H1 (cell line): ENCODE measurements at regions not wholly inside any gene's neighbourhood (a gene's known extent, or its start where the extent isn't known, plus 50 kb on each side); places are given as distances from the start of the nearest gene placed in this dataset.

Source experiments
- CTCF ChIA-PET: fragments of 300-600 bp; sonication (Branson Sonifier 250); formaldehyde crosslinking; loops from one replicate; lab custom pipeline; 2021; ENCODE audit not compliant: partially characterized antibody; lab: Charles Lee
- POLR2A ChIA-PET: fragments of 300-600 bp; sonication (Branson Sonifier 250); formaldehyde crosslinking; loops from one replicate; lab custom pipeline; 2021; ENCODE audit warnings: inconsistent platforms; ENCODE audit not compliant: partially characterized antibody; lab: Charles Lee
- DNase-seq, 2 experiments: peaks; one replicate each; pipeline versions ENCODE4 v3.0.0 to v3.0.0-alpha.2; 2010 to 2022; ENCODE audit warnings: low spot score in 2 of 2, low read depth in 1 of 2, mixed read lengths in 1 of 2
- FAIRE-seq: peaks from 2 replicates; lab custom pipeline; 2011; peaks lifted over from hg19 to GRCh38; lab: Jason Lieb, UNC
- H2AFZ ChIP-seq: 2 replicates; pipeline ENCODE4 v1.8.1; 2012; ENCODE audit warnings: low read length, inconsistent platforms
- H2AK5ac ChIP-seq: 2 replicates; pipeline ENCODE4 v1.6.1; 2013; ENCODE audit warnings: low read depth, low read length
- H2BK120ac ChIP-seq: replicated peaks from 2 replicates; pipeline ENCODE3; 2013; ENCODE audit warnings: low read depth, low read length, inconsistent platforms
- H2BK12ac ChIP-seq: 2 replicates; pipeline ENCODE4 v1.6.1; 2013; ENCODE audit warnings: low read depth, low read length
- H2BK15ac ChIP-seq: 2 replicates; pipeline ENCODE4 v1.6.1; 2013; ENCODE audit warnings: low read length
- H2BK20ac ChIP-seq: 2 replicates; pipeline ENCODE4 v1.6.1; 2013; ENCODE audit warnings: low read length
- H2BK5ac ChIP-seq: 2 replicates; pipeline ENCODE4 v1.6.1; 2013; ENCODE audit warnings: low read depth, low read length
- H3K14ac ChIP-seq: 2 replicates; pipeline ENCODE4 v1.6.1; 2013; ENCODE audit warnings: inconsistent platforms; ENCODE audit not compliant: insufficient read length
- H3K18ac ChIP-seq: 2 replicates; pipeline ENCODE4 v1.6.1; 2013; ENCODE audit warnings: low read length; ENCODE audit errors: extremely low read depth
- H3K23ac ChIP-seq: 2 replicates; pipeline ENCODE4 v1.6.1; 2013; ENCODE audit warnings: inconsistent platforms; ENCODE audit not compliant: insufficient read length
- H3K23me2 ChIP-seq: 2 replicates; pipeline ENCODE4 v1.6.1; 2013; ENCODE audit warnings: low read depth, low read length
- H3K27ac ChIP-seq: 2 replicates; pipeline ENCODE4 v1.6.1; 2011; ENCODE audit warnings: low read depth, low read length, inconsistent platforms
- H3K27me3 ChIP-seq, 4 experiments: replicated peaks in 1 of 4; 1 replicate in 1 of 4; 2 replicates in 3 of 4; pipeline versions ENCODE4 v1.6.1 to v1.8.1; 2011 to 2013; ENCODE audit warnings: low read length in 3 of 4, mild to moderate bottlenecking in 3 of 4, inconsistent platforms in 2 of 4, mixed read lengths in 2 of 4, moderate library complexity in 1 of 4; ENCODE audit not compliant: control insufficient read depth in 3 of 4, insufficient read depth in 3 of 4; ENCODE audit errors: extremely low read depth in 1 of 4
- H3K36me3 ChIP-seq, 4 experiments: 2 replicates each; pipeline versions ENCODE4 v1.6.1 to v1.8.1; 2011 to 2013; ENCODE audit warnings: mild to moderate bottlenecking in 4 of 4, low read length in 3 of 4, moderate library complexity in 2 of 4, control low read depth in 1 of 4, inconsistent platforms in 1 of 4; ENCODE audit not compliant: insufficient read depth in 4 of 4, control insufficient read depth in 2 of 4
- H3K4ac ChIP-seq: replicated peaks from 2 replicates; pipeline ENCODE3; 2013; ENCODE audit warnings: low read length, low read depth, mixed read lengths, inconsistent platforms; ENCODE audit not compliant: insufficient read length
- H3K4me1 ChIP-seq, 4 experiments: replicated peaks in 1 of 4; 1 replicate in 1 of 4; 2 replicates in 3 of 4; pipeline versions ENCODE4 v1.6.1 to v1.8.1; 2011 to 2013; ENCODE audit warnings: low read length in 3 of 4, inconsistent platforms in 2 of 4, mixed read lengths in 1 of 4; ENCODE audit not compliant: insufficient read depth in 4 of 4, control insufficient read depth in 3 of 4
- H3K4me2 ChIP-seq, 2 experiments: 2 replicates each; pipeline versions ENCODE4 v1.6.1 to v1.8.1; 2011 to 2013; ENCODE audit warnings: low read depth in 2 of 2, low read length in 2 of 2, control low read depth in 1 of 2, inconsistent platforms in 1 of 2, mild to moderate bottlenecking in 1 of 2; ENCODE audit not compliant: insufficient read depth in 1 of 2
- H3K4me3 ChIP-seq, 4 experiments: fragments of 200-600, 300-600 bp in 1 of 4; sonication (generic), shearing (Covaris generic), sonication (Bioruptor Twin) in 1 of 4; 2 replicates each; pipeline versions ENCODE4 v1.5.1 to v1.8.1; 2011 to 2016; ENCODE audit warnings: low read length in 4 of 4, low read depth in 3 of 4, control low read depth in 2 of 4, inconsistent platforms in 2 of 4, mild to moderate bottlenecking in 2 of 4, mixed read lengths in 1 of 4, moderate library complexity in 1 of 4; ENCODE audit not compliant: insufficient read depth in 2 of 4; ENCODE audit errors: extremely low read depth in 1 of 4
- H3K56ac ChIP-seq: replicated peaks from 2 replicates; pipeline ENCODE3; 2013; ENCODE audit warnings: low read depth, mild to moderate bottlenecking, mixed read lengths, low read length, inconsistent platforms; ENCODE audit not compliant: insufficient read length
- H3K79me1 ChIP-seq: 2 replicates; pipeline ENCODE4 v1.6.1; 2013; ENCODE audit warnings: low read depth, low read length, control low read depth
- H3K79me2 ChIP-seq, 2 experiments: 2 replicates each; pipeline versions ENCODE4 v1.6.1 to v1.8.1; 2012 to 2013; ENCODE audit warnings: low read length in 2 of 2, mild to moderate bottlenecking in 2 of 2, inconsistent platforms in 1 of 2; ENCODE audit not compliant: insufficient read depth in 2 of 2, control insufficient read depth in 1 of 2
- H3K9ac ChIP-seq, 4 experiments: replicated peaks in 1 of 4; 1 replicate in 1 of 4; 2 replicates in 3 of 4; pipeline versions ENCODE4 v1.6.1 to v1.8.1; 2011 to 2013; ENCODE audit warnings: low read depth in 3 of 4, low read length in 3 of 4, control low read depth in 2 of 4, mild to moderate bottlenecking in 2 of 4, moderate library complexity in 2 of 4, inconsistent platforms in 1 of 4; ENCODE audit errors: extremely low read depth in 1 of 4
- H3K9me3 ChIP-seq, 2 experiments: 2 replicates each; pipeline versions ENCODE4 v1.6.1 to v1.8.1; 2012 to 2013; ENCODE audit warnings: mild to moderate bottlenecking in 2 of 2, moderate library complexity in 2 of 2, control low read depth in 1 of 2, inconsistent platforms in 1 of 2, low read depth in 1 of 2, low read length in 1 of 2, mixed read lengths in 1 of 2; ENCODE audit not compliant: insufficient read depth in 2 of 2
- H4K20me1 ChIP-seq, 2 experiments: replicated peaks in 1 of 2; 2 replicates each; pipeline versions ENCODE3 to v1.8.1; 2011 to 2013; ENCODE audit warnings: inconsistent platforms in 2 of 2, low read length in 2 of 2, mild to moderate bottlenecking in 1 of 2; ENCODE audit not compliant: insufficient read depth in 2 of 2, control insufficient read depth in 1 of 2
- H4K5ac ChIP-seq: 2 replicates; pipeline ENCODE4 v1.6.1; 2013; ENCODE audit warnings: low read length, low read depth, mixed read lengths, inconsistent platforms; ENCODE audit not compliant: insufficient read length
- H4K8ac ChIP-seq: 2 replicates; pipeline ENCODE4 v1.8.0; 2013; ENCODE audit warnings: mild to moderate bottlenecking, moderate library complexity, low read length, inconsistent platforms; ENCODE audit not compliant: insufficient read depth; ENCODE audit errors: extremely low read depth
- H4K91ac ChIP-seq: replicated peaks from 2 replicates; pipeline ENCODE3; 2013; ENCODE audit warnings: low read length, mixed read lengths, inconsistent platforms; ENCODE audit not compliant: insufficient read length
- RNF2 ChIP-seq: fragments of 200-900, 300-1000 bp; sonication (generic); IDR thresholded peaks from 2 replicates; pipeline ENCODE4 v1.7.1; 2016; ENCODE audit warnings: borderline replicate concordance, low read depth, mild to moderate bottlenecking, antibody characterized with exemption, low read length; ENCODE audit not compliant: poor library complexity, severe bottlenecking; ENCODE audit errors: missing control alignments
- TAF1 ChIP-seq: IDR thresholded peaks from 2 replicates; pipeline ENCODE4 v1.6.1; 2011; ENCODE audit warnings: mild to moderate bottlenecking, low read depth, low read length
- YY1 ChIP-seq: IDR thresholded peaks from 2 replicates; pipeline ENCODE4 v1.6.1; 2011; ENCODE audit warnings: low read depth, mild to moderate bottlenecking, low read length
- WGBS, 2 experiments: shearing (Covaris generic) in 1 of 2; methylation state at CpG; one replicate each; pipeline versions ENCODE4 v1.1.6 to v1.1.7; 2013 to 2015; ENCODE audit warnings: low lambda C conversion rate in 2 of 2, mixed read lengths in 2 of 2, inconsistent platforms in 1 of 2, low coverage in 1 of 2, missing lambda C conversion rate in 1 of 2; ENCODE audit not compliant: insufficient replicate concordance in 2 of 2, insufficient coverage in 1 of 2, insufficient read length in 1 of 2; ENCODE audit errors: extremely low coverage in 1 of 2, missing lambda C conversion rate in 1 of 2; 5-methylcytosine and 5-hydroxymethylcytosine counted together
- TF ChIP-seq, protein P1 (sequence below): IDR thresholded peaks from 2 replicates; pipeline ENCODE4 v1.6.1; 2012; ENCODE audit warnings: low read length, inconsistent platforms

DNA sequence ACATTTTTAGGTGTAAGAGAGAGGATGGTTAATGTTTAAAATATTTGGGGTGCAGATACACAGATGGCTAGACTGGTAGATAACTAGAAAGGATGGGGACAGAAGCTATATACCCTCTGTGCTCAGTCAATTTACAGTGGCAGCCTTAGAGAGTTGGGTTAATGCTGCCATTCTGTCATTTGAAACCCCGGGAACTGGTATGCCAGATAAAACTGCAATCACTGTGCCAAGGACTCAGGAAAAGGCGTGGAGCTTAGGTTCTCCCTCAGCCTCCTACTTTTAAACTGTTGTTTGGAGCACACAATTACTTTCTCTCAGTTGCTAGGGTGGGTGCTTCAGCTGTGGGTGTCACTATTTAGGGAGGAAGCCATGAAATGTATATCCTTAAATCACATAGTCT is 90.0 kb upstream of the HNRNPU start:
- H3K9ac ChIP-seq: no peak overlapping the region
- POLR2A ChIA-PET: interaction anchor here (1.1 to 2.8 kb wide), 4 partner anchors 9 to 90 kb away, joined by 3 to 8 read pairs (median 3); partner anchors contain the start of gene HNRNPU
- no peak overlapping the region for H3K23ac ChIP-seq
- no peak overlapping the region for H3K18ac ChIP-seq
- H3K9me3 ChIP-seq: no peaks in the 10 kb centered on the region
- no peaks in the 10 kb centered on the region for H3K79me1 ChIP-seq
- H2BK12ac ChIP-seq: no peak overlapping the region
- no peak overlapping the region for H2BK20ac ChIP-seq
- no peaks in the 10 kb centered on the region for H3K36me3 ChIP-seq
- no peaks in the 10 kb centered on the region for H3K79me2 ChIP-seq
- FAIRE-seq (no peak), DNase-seq (peak in 1 of 2 experiments; percentile 26)
- H2BK5ac ChIP-seq: no peak overlapping the region
- no peak overlapping the region for H4K5ac ChIP-seq
- 100% methylated on average over 2 of the region's 2 CpGs; no CpG with 5 or more reads in 1 of the 2 experiments for WGBS, 2 experiments
- H3K4me2 ChIP-seq: no peak overlapping the region
- no peaks in the 10 kb centered on the region for H3K4me1 ChIP-seq
- TF ChIP-seq RNF2 (no peak), TAF1 (no peak), YY1 (no peak)
- TF ChIP-seq, protein P1, sequence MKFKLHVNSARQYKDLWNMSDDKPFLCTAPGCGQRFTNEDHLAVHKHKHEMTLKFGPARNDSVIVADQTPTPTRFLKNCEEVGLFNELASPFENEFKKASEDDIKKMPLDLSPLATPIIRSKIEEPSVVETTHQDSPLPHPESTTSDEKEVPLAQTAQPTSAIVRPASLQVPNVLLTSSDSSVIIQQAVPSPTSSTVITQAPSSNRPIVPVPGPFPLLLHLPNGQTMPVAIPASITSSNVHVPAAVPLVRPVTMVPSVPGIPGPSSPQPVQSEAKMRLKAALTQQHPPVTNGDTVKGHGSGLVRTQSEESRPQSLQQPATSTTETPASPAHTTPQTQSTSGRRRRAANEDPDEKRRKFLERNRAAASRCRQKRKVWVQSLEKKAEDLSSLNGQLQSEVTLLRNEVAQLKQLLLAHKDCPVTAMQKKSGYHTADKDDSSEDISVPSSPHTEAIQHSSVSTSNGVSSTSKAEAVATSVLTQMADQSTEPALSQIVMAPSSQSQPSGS: no peak
- no peak overlapping the region for H3K56ac ChIP-seq
- H3K23me2 ChIP-seq: no peaks in the 10 kb centered on the region
- H2AK5ac ChIP-seq: no peak overlapping the region
- no peak overlapping the region for H3K4ac ChIP-seq
- no peak overlapping the region for H3K4me3 ChIP-seq
- no peak overlapping the region for H4K91ac ChIP-seq
- no peak overlapping the region for H2BK120ac ChIP-seq
- no peak overlapping the region for H4K8ac ChIP-seq
- H2BK15ac ChIP-seq: no peak overlapping the region
- no peaks in the 10 kb centered on the region for H3K27me3 ChIP-seq
- CTCF ChIA-PET: interaction anchor here (1.0 kb wide), 1 partner anchor 9 kb away, joined by 3 read pairs; no protein-coding TSS in a partner anchor
- no peak overlapping the region for H3K14ac ChIP-seq
- no peak overlapping the region for H2AFZ ChIP-seq
- H3K27ac ChIP-seq: no peak overlapping the region
- H4K20me1 ChIP-seq: no peaks in the 10 kb centered on the region
